Stimulated activated CD8-positive, alpha-beta memory T cell treated with anti-CD3 and anti-CD28 coated beads, Interleukin-7, amount 100 ng/mL, for 4 hours (primary cell): ENCODE measurements at regions not wholly inside any gene's neighbourhood (a gene's known extent, or its start where the extent isn't known, plus 50 kb on each side); places are given as distances from the start of the nearest gene placed in this dataset.
"Not testable (repeated sequence)": the region's sequence is repeated elsewhere in the genome, so short reads cannot be mapped to it uniquely, and the experiment has no call there.

Experiments used
- DNase-seq, 2 donors: peaks; one replicate each; pipeline ENCODE4 v3.0.0-alpha.2; 2020; ENCODE audit warnings: low read depth in 2 of 2

DNA sequence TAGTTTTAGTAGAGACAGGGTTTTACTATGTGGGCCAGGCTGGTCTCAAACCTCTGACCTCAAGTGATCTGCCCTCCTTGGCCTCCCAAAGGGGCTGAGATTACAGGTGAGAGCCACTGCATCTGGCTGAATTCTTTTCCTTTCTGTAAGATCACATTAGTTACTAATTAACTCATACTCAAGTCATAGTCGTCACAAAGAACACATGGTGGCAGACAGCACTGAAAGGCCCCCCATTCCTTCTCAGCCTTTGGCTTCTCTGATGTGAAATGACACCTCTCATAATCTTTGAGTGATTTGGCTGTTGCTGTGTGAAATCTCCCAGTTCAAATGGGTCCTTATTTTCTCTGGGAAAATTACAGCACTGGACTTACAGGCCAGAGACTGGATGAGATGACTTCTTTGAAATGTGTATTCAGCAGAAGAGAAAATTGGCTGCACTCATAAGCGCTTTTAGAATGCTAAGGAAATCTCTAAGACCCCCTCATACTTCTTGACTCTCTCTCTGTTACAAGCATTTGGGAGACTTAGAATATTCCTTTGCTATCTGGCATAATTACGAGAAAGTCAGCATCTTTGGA is 764.8 kb downstream of the RNF144A start:
- no peak for DNase-seq

DNA sequence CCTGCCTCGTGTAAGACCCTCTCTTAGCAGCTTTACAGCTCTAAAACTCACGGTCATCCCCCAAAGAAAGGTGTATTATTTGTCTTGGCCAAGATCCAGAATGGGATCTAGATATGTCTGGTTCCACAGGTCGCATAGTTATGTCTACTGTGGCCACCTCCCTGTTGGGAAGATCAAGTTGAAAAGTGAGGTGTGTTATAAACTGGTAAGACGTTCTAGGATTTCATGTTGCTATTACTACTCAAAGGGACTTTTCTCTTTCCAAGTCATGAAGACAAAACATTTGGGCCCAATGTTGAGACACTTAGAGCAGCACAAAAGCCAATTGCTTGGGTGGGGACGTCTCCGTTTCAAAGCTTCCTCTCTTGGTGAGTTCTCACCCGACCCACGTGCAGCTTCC is 766.0 kb downstream of the RNF144A start:
- no peak for DNase-seq

DNA sequence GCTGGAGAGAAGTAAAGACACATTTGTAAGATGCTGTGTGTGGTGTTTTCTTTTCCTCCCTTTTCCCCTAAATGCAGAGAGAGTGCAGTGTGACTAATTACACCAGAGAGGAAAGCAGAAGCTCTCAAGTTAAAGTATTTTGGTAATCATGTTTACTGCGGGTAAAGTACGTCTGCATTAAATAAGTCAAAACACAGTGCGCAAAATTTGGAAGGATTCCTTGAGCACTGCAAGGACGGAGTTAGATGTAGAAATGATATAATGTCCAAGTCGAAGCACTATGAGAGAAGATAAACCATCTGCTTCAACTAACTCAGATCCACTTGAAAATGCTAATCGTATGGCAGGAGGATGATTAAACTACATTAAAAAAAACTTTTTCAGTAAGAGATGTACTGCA is 766.5 kb downstream of the RNF144A start:
- no peak for DNase-seq

DNA sequence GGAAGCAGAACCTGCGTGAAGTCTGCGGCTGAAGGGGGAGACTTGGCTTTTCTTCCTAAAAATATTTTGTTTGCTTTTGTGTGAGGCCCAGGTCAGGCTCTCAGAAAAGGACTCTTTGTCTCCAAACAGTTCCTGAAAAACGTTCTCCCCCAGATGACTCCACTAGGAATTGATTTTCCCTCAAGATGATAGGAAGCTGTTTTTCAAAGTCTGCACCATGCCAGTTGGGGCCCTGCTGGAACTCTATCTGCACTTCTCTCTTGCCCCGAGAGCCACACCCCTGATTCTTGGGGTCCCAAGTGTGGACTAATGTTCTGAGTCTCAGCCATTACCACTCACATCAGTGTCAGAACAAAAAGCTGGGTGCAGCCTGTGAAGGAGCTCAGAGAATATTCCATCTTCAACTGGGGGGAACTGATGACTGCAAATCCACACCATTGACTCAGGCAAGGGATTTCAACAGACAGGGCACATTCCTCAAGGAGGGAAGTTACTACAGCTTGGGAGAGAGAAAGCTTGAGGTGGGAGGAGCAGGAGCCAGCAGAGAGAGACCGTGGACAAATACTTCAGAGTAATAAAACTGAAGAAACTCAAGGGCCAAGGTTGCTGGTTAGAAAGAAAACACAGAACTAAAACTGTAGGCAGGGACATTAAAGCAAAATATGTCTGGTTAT is 768.3 kb downstream of the RNF144A start:
- DNase-seq = no peak

DNA sequence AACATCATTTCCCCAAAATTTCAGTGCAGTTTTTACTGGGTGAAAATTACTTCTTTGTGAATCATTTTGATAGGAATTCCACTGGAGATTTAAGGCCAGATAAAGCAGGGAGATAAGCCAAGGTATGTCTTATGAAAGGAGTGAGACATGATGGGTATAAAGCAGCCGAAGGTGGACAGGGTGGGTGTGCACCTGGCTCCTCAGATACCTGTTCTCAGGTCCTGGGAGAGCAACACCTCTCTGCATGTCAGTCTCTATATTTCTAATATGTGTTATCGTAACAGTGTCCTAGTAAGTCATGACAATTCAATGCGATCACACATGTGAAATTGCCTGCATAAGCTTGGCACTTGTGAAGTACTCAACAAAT is 768.8 kb downstream of the RNF144A start:
- DNase-seq = no peak

DNA sequence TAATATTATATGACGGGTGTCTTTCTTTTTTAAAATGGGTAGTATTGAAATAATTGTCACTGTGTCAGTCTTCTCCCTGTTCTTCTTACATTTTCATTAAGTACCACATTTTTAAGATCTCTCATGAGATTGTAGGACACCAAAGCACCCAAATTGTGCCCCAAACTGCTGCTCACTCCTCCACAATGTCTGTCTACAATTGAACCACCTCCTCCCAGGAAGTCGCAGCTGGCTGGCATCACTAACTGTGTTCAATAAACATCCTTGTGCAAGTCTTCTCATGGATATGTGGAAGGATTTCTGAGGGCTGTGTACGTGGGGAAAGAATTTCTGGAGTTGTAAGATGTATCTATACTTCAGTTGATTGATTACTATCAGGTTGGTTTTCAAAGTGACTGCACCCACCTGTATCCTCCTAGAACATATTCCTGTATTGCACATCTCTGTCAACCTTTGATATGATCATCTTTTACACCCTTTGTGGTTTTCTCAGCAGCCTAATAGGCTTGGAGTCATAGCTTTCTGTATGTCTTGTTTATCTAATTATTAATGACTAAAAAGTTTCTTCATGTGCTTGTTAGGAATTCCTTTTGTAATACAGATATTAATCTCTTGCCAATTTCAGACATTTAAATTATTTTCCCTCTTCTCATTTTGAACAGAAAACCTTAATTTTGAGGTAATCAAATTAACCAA is 774.9 kb downstream of the RNF144A start:
- no peak for DNase-seq

DNA sequence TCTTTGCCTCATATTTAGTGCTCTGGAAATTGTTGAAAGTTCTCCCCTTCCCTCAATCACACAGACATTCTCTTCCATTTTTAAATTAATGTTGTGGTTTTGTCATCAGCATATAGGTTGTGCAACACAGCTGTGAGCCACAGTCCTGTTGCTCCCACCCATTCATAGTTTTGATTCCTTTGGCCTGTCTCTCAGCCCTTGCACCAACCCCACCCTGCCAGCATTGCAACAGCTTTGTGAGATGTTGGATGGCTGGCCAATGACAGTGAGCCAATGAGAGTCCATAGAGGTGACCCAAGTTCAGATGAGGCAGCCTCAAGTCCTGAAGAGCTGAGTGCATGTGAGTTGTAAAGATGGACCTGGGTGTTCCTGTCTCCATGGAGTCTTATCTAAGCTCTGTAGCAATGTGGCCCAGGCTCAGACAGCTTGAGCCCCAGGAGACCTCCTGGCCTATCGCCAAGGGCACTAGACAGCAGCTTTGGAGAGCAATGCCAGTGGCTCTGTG is 775.5 kb downstream of the RNF144A start:
- no peak for DNase-seq

DNA sequence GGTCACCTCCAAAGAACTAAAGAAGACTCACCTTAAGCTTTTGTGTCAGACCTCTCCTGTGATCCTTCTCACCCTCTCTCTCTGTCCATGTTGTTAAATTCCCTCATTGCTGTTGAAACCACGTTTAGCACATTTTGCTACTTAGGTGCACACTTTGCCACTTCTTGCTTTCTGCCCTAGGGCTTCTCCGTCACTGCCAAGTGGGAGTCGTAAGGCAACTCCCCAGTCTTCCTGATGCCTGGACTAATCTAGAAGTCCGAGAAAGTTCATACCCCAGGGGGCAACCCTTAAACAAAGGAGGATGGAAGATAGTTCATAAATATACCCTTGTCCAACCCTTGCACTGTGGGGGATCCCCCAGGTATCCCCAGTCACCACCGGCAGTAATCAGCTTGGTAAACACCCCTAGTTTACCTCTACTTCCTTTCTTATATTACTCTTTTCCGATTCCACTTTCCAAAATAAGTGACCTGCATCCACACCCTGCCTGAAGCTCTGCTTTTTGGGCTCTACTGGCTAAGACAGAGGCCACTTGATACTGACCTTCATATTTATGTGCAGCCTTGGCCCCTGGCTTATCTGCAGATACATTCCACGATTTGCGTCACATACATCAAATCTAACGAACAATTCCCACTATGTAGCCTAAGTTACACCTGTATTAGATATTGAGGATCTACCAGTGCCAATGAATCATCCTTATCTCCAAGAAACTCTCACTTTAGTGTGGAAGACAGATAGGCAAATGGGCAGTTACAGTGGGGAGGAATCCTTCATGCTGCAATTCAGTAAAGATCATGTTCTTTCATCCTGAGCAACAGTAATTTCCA is 776.2 kb downstream of the RNF144A start:
- DNase-seq = no peak

DNA sequence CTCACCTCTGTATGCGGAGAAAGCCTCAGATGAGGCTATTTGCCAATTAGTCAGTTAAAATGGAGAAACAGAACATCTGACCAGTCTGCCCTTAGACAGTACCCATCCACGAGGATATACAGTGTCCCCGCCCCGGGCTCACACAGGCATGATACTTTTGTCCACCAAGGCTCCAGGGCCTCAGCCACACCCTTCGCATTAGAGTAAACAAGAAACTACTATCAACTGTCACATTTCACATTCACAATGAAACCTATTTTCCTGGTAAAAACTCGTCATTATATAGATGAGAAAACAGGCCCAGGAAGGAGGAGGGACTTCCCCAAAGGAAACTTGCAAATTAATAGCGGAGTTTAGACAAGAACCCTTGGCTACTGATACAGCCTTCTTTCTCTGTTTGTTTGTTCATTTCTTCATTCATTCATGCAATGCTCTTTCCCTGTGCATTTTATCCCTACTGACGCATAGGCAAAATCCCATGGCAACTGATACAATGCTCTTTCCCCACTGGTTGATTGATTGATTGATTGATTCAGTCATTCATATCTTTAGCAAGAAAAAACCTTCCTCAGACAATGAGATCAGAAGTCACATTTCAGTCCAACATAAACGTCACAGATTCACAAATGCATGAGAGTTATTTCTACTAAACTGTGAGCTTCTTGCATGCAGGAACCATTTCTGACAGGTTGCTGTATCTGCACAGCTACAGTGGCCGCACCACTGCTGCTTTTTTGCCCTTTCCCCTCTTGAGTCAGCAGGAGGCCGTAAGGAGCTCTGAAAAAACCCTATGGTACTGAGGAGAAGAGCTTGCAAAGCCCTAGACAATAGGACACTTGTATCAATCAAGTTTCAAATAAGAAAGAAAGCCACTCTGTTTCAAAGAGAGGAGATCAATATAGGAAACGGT is 777.1 kb downstream of the RNF144A start:
- DNase-seq = no peak

DNA sequence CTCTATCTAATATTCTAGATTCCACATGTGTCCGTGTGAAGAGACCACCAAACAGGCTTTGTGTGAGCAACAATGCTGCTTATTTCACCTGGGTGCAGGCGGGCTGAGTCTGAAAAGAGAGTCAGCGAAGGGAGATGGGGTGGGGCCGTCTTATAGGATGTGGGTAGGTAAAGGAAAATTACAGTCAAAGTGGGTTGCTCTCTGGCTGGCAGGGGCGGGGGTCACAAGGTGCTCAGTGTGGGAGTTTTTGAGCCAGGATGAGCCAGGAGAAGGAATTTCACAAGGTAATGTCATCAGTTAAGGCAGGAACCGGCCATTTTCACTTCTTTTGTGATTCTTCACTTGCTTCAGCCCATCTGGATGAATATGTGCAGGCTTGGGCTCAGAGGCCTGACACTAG is 779.3 kb downstream of the RNF144A start:
- DNase-seq = not testable (repeated sequence)

DNA sequence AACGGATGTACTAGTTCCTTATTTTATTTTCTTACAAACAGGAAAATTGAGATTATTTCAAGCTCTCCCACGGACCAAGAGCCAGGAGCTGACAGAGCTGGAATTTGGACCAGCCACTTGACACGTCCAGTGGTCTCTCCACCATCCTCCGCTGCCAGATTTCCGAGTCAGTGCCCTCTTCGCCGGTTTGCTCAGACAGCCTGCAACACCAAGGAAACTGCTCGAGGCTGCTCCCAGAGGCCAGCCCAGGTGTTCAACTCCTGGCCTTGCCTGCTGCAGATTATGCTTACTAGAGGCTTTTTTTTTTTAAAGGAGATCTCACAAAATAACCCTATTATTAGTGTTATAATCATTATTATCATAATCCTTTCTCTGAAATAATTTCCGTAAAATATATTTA is 779.8 kb downstream of the RNF144A start:
- DNase-seq = no peak

DNA sequence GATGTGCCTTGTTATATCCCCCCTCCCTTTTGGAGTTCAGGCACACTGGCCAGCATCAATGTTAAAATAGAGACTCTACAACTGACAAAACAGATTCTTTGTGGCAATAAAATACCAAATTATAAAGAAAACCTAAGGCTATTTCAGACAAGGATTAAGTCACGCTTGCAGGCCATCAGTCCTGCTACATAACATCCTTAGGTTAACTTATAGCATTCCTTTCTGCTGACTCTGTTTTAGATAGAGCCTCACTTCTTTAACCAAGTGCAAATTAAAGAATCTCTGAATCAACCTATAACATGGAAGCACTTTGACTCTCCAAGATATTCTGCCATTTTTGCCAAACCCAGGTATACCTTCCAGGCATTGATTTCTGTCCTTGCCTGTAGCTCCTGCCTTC is 784.6 kb downstream of the RNF144A start:
- no peak for DNase-seq

DNA sequence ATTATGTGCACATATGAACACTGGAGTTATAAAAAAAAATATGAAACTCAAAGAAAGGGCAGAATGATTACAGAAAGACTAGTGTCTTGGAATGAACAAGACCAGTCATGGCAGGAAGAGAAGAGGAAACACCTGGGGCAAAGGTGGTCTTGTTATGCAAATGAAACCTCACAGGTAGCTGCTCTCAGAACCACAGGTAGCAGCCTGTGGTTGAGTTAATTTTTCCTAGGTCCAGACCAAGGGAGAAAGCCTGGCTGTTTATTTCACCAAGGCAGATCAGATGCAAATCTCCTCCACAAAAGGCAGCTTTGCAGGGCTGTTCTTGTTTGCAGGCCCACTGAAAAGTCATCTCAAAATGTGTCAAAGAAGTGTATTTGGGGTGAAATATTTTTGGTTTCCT is 785.8 kb downstream of the RNF144A start:
- no peak for DNase-seq

DNA sequence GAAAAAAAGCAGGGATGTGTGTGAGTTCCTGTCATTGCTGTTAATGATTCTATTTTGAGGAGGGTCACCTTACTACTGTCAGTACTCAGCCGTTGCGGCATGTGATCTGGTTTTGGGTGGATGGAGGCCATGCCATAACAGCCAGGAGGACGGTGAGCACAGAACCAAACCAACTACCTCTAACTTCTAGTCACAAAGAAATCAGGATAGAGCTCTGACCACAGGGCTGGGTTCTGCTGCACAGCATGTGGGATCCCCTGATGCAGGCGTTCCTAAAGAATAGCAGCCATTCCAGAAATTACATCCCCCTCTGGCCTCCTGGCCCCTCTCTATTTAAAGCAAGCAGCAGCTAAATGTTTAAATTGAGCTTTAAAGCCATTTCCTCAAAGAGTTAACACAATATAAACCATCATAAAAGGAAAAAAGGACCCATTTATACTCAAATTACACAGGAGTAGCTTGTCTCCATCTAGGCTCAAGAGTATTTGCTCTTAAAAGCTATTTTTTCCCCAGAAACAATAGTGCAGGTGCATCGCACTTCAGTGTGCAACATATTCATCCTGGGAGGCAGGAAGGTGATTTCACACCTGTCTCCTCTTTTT is 786.4 kb downstream of the RNF144A start:
- no peak for DNase-seq

DNA sequence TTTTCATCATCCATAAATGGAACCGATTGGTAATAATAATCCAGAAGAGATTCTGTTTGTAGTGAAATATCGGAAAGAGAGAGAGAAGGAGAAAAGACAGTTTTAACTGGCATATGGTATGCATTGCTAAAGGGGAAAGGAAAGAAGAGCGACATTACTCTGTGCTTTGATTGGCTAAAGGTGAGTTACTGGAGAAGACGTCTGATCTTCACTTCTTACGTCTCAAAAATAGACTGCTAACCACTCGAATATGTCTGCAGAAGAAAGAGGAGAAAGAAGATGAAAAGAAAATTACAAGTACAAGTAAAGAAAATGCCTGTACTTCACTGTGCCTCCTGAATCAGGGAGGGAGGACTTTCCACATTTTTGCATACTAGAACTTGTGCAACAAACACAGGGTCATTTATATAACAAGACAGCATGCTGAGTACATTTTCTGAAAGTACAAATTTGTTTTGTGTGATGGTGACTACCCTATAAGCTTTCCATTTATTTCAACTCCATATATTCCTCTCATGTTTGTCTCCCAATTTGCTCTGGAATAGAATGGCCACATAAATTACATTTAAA is 787.2 kb downstream of the RNF144A start:
- DNase-seq = no peak

DNA sequence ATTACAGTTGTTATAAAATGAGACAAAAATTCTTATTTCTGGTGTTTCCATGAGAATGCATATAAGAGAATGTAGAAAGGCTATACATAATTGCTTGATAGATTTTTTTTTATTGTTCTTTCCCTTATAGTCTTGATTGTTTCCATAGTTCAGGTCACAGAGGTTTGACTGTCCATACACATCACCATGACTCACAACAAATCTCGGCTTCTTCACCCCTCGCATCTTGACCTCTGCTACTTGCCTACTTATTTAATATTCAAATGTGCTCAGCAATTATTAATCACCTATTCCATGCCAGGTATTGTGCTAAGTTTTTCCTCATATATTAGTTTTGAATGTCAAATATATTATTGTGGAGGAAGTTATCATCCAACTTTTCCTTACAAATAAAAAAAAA is 789.6 kb downstream of the RNF144A start:
- DNase-seq = no peak

DNA sequence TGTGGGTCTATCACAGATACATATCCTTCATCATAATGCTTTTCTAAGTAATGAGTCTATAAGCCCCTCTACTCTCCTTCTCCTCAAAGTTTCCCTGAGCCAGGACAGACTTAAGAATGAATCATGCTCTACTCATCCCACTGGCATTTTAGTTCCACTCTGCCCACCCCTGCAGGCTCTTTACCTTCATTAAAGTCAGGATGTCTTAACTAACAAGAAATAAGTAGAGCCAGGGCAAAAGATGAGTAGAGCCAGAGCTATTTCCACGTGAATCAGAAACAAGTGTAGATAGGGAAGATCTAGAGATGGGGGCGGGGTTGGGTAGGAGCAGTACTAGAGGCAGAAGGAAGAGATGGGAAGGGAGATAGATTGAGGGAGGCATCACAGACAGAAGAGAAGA is 790.5 kb downstream of the RNF144A start:
- DNase-seq = no peak

DNA sequence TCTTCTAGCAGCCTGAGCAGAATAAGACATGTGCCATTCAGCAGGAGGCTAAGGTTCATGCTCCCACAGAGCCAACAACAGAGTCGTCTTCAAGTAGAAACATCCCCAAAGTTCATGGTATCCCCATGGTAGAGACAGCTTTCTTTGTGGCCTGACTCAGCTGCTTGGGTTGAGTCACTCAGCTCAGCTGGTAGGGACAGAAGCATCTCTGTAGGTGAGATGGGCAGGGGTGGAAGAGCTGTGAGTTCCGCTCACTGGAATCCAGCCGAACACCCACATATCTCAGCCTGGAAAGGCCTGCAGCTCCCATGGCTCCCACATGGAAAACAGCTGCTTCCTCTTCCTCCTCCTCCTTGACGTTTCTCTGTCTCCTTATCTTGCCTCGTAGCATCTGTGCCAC is 792.7 kb downstream of the RNF144A start:
- DNase-seq = no peak

DNA sequence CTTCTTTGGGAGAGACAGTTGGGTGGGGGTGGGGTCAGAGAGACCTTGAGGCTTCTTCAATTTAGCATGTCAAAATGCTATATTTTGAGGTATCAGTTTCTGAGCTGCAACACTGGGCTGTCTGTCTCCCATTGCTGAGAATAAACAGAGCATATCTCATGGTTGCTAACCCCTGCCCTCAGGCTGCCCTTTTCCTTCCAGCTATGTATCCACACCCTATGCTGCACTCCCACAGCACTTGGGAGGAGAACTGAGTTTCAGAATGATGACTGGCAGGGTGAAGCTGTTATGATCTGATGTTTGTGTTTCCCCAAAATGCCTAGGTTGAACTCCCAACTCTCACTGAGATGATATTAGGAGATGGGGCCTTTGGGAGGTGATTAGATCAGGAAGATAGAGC is 794.0 kb downstream of the RNF144A start:
- DNase-seq = no peak

DNA sequence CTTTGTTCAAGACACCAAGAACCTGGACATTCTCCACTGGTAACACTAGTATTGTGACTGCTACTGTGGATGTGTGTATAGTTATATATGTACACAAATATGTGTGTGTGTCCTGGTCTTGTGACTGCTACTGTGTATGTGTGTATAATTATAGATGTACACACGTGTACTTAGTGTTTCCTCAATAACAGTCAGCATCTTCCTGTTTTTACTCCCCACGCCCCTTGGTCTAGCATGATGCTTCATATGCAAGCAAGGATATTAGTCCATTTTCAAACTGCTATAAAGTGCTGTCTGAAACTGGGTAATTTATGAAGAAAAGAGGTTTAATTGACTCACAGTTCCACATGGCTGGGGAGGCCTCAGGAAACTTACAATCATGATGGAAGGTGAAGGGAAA is 802.7 kb downstream of the RNF144A start:
- no peak for DNase-seq
